Cardiac muscle cell (in vitro differentiated cells and primary cell): ENCODE measurements at regions not wholly inside any gene's neighbourhood (a gene's known extent, or its start where the extent isn't known, plus 50 kb on each side); places are given as distances from the start of the nearest gene placed in this dataset.

Experiments
- DNase-seq, 2 donors: peaks; one replicate each; pipeline versions ENCODE4 v3.0.0 to v3.0.0-alpha.2; 2010 to 2017; ENCODE audit warnings: low read depth in 1 of 2, low spot score in 1 of 2
- H3K27ac ChIP-seq: fragments of 200-600 bp; sonication (generic); 2 replicates; pipeline ENCODE4 v1.5.1; 2016
- H3K27me3 ChIP-seq: fragments of 200-600 bp; sonication (generic); 2 replicates; pipeline ENCODE4 v1.6.0; 2016; ENCODE audit warnings: control low read depth
- H3K36me3 ChIP-seq: fragments of 200-600 bp; sonication (generic); 2 replicates; pipeline ENCODE4 v1.5.1; 2016; ENCODE audit warnings: control low read depth
- H3K4me1 ChIP-seq: fragments of 200-600 bp; sonication (generic); 2 replicates; pipeline ENCODE4 v1.8.1; 2017; ENCODE audit warnings: low read depth, mild to moderate bottlenecking, mixed run types
- H3K4me3 ChIP-seq: fragments of 200-600 bp; sonication (generic); 2 replicates; pipeline ENCODE4 v1.5.1; 2016; ENCODE audit warnings: mild to moderate bottlenecking
- H3K9me3 ChIP-seq: fragments of 200-600 bp; sonication (generic); 2 replicates; pipeline ENCODE4 v1.5.1; 2017; ENCODE audit warnings: low read depth, mild to moderate bottlenecking, control low read depth
- CTCF ChIP-seq: IDR thresholded peaks from 2 replicates; pipeline ENCODE4 v1.5.1; 2012; ENCODE audit warnings: low read depth, mild to moderate bottlenecking, low read length

GRCh38 chr13:40446365-40446764 is 220.1 kb downstream of the FOXO1 start:
- Histone ChIP-seq H3K4me3 (no peak overlapping the region), H3K4me1 (peaks cover 23% of the 10 kb centered on the region), H3K9me3 (no peaks in the 10 kb centered on the region), H3K27ac (no peak overlapping the region), H3K27me3 (no peaks in the 10 kb centered on the region), H3K36me3 (no peaks in the 10 kb centered on the region)
- TF ChIP-seq CTCF: no peak
- DNase-seq: no peak

- no peak for DNase-seq
- Histone ChIP-seq H3K4me1 (peaks cover 11% of the 10 kb centered on the region), H3K27ac (no peak overlapping the region), H3K27me3 (no peaks in the 10 kb centered on the region), H3K9me3 (no peaks in the 10 kb centered on the region), H3K4me3 (no peak overlapping the region), H3K36me3 (no peaks in the 10 kb centered on the region)
- TF ChIP-seq CTCF: no peak
Observed at GRCh38 chr13:40447857-40448256, 218.6 kb downstream of the FOXO1 start.

GRCh38 chr13:40452038-40452666 is 214.3 kb downstream of the FOXO1 start:
- Histone ChIP-seq H3K4me1 (no peaks in the 10 kb centered on the region), H3K27ac (no peak overlapping the region), H3K4me3 (no peak overlapping the region), H3K9me3 (no peaks in the 10 kb centered on the region), H3K36me3 (no peaks in the 10 kb centered on the region), H3K27me3 (no peaks in the 10 kb centered on the region)
- no peak for TF ChIP-seq CTCF
- DNase-seq: no peak

- Histone ChIP-seq H3K27ac (no peak overlapping the region), H3K4me3 (no peak overlapping the region), H3K9me3 (no peaks in the 10 kb centered on the region), H3K27me3 (no peaks in the 10 kb centered on the region), H3K4me1 (no peaks in the 10 kb centered on the region), H3K36me3 (no peaks in the 10 kb centered on the region)
- TF ChIP-seq CTCF: no peak
- DNase-seq: no peak
Observed at GRCh38 chr13:40452741-40453334, 213.6 kb downstream of the FOXO1 start.

GRCh38 chr13:40453351-40454021 is 213.0 kb downstream of the FOXO1 start:
- TF ChIP-seq CTCF: no peak
- no peaks in the 10 kb centered on the region for H3K36me3 ChIP-seq
- H3K27ac ChIP-seq: no peak overlapping the region
- no peaks in the 10 kb centered on the region for H3K4me1 ChIP-seq
- H3K9me3 ChIP-seq: no peaks in the 10 kb centered on the region
- no peak overlapping the region for H3K4me3 ChIP-seq
- no peaks in the 10 kb centered on the region for H3K27me3 ChIP-seq
- DNase-seq: no peak
